NCI-H2171 (cell line): ENCODE measurements at regions not wholly inside any gene's neighbourhood (a gene's known extent, or its start where the extent isn't known, plus 50 kb on each side); places are given as distances from the start of the nearest gene placed in this dataset.

ENCODE experiments used
- DNase-seq: peaks from one replicate; lab custom pipeline; 2025; lab: John Stamatoyannopoulos, UW

- no peak for DNase-seq
These were observed 63.7 kb upstream of the BAIAP2L1 start for GRCh38 chr7:98464558-98464940.

- DNase-seq, result no peak
These were observed 63.1 kb upstream of the BAIAP2L1 start for GRCh38 chr7:98463837-98464557.

- DNase-seq, result no peak
These were observed 62.2 kb upstream of the BAIAP2L1 start for GRCh38 chr7:98462911-98463633.

GRCh38 chr7:98460902-98461301 is 60.0 kb upstream of the BAIAP2L1 start:
- DNase-seq, result no peak

- DNase-seq, result no peak
These were observed 58.6 kb upstream of the BAIAP2L1 start for GRCh38 chr7:98459529-98459928.

GRCh38 chr7:98458090-98458875 is 57.4 kb upstream of the BAIAP2L1 start:
- DNase-seq, result no peak

GRCh38 chr7:98456866-98457265 is 56.0 kb upstream of the BAIAP2L1 start:
- DNase-seq, result no peak

- DNase-seq, result no peak
These were observed 51.9 kb upstream of the BAIAP2L1 start for GRCh38 chr7:98452791-98453190.
